ENCODE measurements at regions not wholly inside any gene's neighbourhood (a gene's known extent, or its start where the extent isn't known, plus 50 kb on each side); places are given as distances from the start of the nearest gene placed in this dataset.

GRCh38 chr4:30536231-30536630 lies 183.9 kb upstream of the PCDH7 start:
- no peak for TF ChIP-seq CTCF (IDR thresholded peaks at IDR 0.05; ENCODE audit: low read length)
- TF ChIP-seq EZH2 (IDR thresholded peaks at IDR 0.05; ENCODE audit: borderline replicate concordance, low read length), result no peak
